ENCODE measurements at regions not wholly inside any gene's neighbourhood (a gene's known extent, or its start where the extent isn't known, plus 50 kb on each side); places are given as distances from the start of the nearest gene placed in this dataset.

DNA sequence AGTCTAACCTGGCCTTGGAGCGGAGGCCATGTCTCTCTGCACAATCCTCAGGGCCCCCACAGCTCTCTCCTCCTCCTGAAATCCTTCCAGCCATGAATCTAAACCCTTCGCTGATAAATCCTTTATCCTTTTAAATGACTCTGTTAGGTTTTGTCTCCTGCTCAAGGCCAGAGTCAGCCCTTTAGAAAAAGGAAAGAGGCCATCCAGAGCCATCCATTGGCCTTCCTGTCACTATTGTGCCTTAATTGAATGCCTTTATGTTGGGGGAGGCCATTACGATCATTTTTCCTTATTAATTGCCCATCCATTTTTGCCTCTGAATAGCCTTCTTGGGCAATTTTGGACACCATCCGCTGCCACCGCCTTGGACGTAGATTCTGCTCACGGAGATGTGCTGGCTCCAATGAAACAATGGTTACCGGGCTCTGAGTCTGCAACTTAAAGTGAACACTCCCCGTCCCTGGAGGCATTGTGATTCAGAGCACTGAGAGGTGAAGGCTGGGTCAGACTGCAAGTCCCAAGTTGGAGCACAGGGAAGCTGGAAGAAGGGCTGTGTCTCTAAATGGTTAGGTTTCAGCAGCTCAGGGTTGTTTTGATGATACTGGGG is 213.0 kb upstream of the E2F8 start:
- Histone ChIP-seq H3K9me3 (ENCODE audit: insufficient read depth in 2 of 2, low read depth in 1 of 2, low read length in 1 of 2) (no peaks in the 10 kb centered on the region), H3K23ac (ENCODE audit: insufficient read length) (no peak overlapping the region), H2BK120ac (replicated peaks; ENCODE audit: low read depth, low read length) (no peak overlapping the region), H2BK12ac (ENCODE audit: low read depth, low read length) (no peak overlapping the region), H3K4me1 (replicated peaks in 1 of 4; ENCODE audit: control insufficient read depth in 3 of 4, insufficient read depth in 4 of 4, low read length in 3 of 4) (peaks cover 5 to 14% (median 9%) of the 10 kb centered on the region in 4 experiments), H2AFZ (ENCODE audit: low read length) (no peak overlapping the region), H2BK5ac (ENCODE audit: low read depth, low read length) (no peak overlapping the region), H3K79me1 (ENCODE audit: low read depth, low read length) (no peaks in the 10 kb centered on the region), H3K14ac (ENCODE audit: insufficient read length) (no peak overlapping the region), H3K27ac (ENCODE audit: low read depth, low read length) (no peak overlapping the region), H3K4ac (replicated peaks; ENCODE audit: insufficient read length, low read depth, low read length) (no peak overlapping the region), H3K9ac (replicated peaks in 1 of 4; ENCODE audit: extremely low read depth in 1 of 4, low read depth in 3 of 4, low read length in 3 of 4) (no peak overlapping the region), H4K20me1 (replicated peaks in 1 of 2; ENCODE audit: control insufficient read depth in 1 of 2, insufficient read depth in 2 of 2, low read length in 2 of 2) (no peaks in the 10 kb centered on the region), H3K4me3 (ENCODE audit: extremely low read depth in 1 of 4, insufficient read depth in 2 of 4, low read depth in 3 of 4, low read length in 4 of 4) (no peak overlapping the region), H4K91ac (replicated peaks; ENCODE audit: insufficient read length, low read length) (no peak overlapping the region), H4K5ac (ENCODE audit: insufficient read length, low read depth, low read length) (no peak overlapping the region), H3K79me2 (ENCODE audit: control insufficient read depth in 1 of 2, insufficient read depth in 2 of 2, low read length in 2 of 2) (no peaks in the 10 kb centered on the region), H3K23me2 (ENCODE audit: low read depth, low read length) (no peaks in the 10 kb centered on the region), H3K4me2 (ENCODE audit: insufficient read depth in 1 of 2, low read depth in 2 of 2, low read length in 2 of 2) (no peak overlapping the region; a peak in 1 of 4 replicates), H2BK15ac (ENCODE audit: low read length) (no peak overlapping the region), H2AK5ac (ENCODE audit: low read depth, low read length) (no peak overlapping the region), H3K36me3 (ENCODE audit: control insufficient read depth in 2 of 4, insufficient read depth in 4 of 4, low read length in 3 of 4) (no peaks in the 10 kb centered on the region), H3K56ac (replicated peaks; ENCODE audit: insufficient read length, low read depth, low read length) (no peak overlapping the region), H4K8ac (ENCODE audit: extremely low read depth, insufficient read depth, low read length) (no peak overlapping the region), H3K18ac (ENCODE audit: extremely low read depth, low read length) (no peak overlapping the region), H2BK20ac (ENCODE audit: low read length) (no peak overlapping the region), H3K27me3 (replicated peaks in 1 of 4; ENCODE audit: control insufficient read depth in 3 of 4, extremely low read depth in 1 of 4, insufficient read depth in 3 of 4, low read length in 3 of 4) (no peaks in the 10 kb centered on the region)
- CTCF ChIA-PET (ENCODE audit: partially characterized antibody) = no interaction called here
- POLR2A ChIA-PET (ENCODE audit: partially characterized antibody) = no interaction called here
- FAIRE-seq = no peak
- DNase-seq (ENCODE audit: low read depth in 1 of 2, low spot score in 2 of 2) = no peak
- WGBS, 2 experiments (ENCODE audit: extremely low coverage in 1 of 2, insufficient coverage in 1 of 2, insufficient read length in 1 of 2, insufficient replicate concordance in 2 of 2, low coverage in 1 of 2, low lambda C conversion rate in 2 of 2, missing lambda C conversion rate in 1 of 2) = 75% methylated on average over 9 of the region's 9 CpGs; no CpG with 5 or more reads in 1 of the 2 experiments
- TF ChIP-seq BRCA1 (IDR thresholded peaks at IDR 0.05; ENCODE audit: low read depth, low read length) (no peak), SIX5 (IDR thresholded peaks at IDR 0.05; ENCODE audit: low read depth, low read length) (no peak), CREB1 (IDR thresholded peaks at IDR 0.05) (no peak), POLR2AphosphoS5 (IDR thresholded peaks at IDR 0.05; ENCODE audit: low read depth, low read length) (no peak), KDM4A (IDR thresholded peaks at IDR 0.05; ENCODE audit: low read depth, low read length, severe bottlenecking) (no peak), BACH1 (IDR thresholded peaks at IDR 0.05; ENCODE audit: low read length) (no peak), RAD21 (IDR thresholded peaks at IDR 0.05 in 1 of 2, conservative IDR thresholded peaks at IDR 0.05 in 1 of 2; ENCODE audit: low read depth in 2 of 2, low read length in 2 of 2) (no peak), RBBP5 (IDR thresholded peaks at IDR 0.05; ENCODE audit: borderline replicate concordance, low read depth, low read length) (no peak), TCF12 (IDR thresholded peaks at IDR 0.05; ENCODE audit: low read depth, low read length) (no peak), SP4 (IDR thresholded peaks at IDR 0.05; ENCODE audit: low read length) (no peak), TAF7 (optimal IDR thresholded peaks at IDR 0.05; ENCODE audit: borderline replicate concordance, low read depth, low read length) (no peak), HDAC2 (IDR thresholded peaks at IDR 0.05; ENCODE audit: borderline replicate concordance in 1 of 2, low read depth in 2 of 2, low read length in 2 of 2) (no peak), SRF (IDR thresholded peaks at IDR 0.05; ENCODE audit: low read depth, low read length) (no peak), RXRA (IDR thresholded peaks at IDR 0.05; ENCODE audit: insufficient read depth, low read depth, low read length) (no peak)
- TF ChIP-seq, protein P1, sequence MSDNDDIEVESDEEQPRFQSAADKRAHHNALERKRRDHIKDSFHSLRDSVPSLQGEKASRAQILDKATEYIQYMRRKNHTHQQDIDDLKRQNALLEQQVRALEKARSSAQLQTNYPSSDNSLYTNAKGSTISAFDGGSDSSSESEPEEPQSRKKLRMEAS (IDR thresholded peaks at IDR 0.05) = no peak
